Mucosa of descending colon (tissue), 3 donors: ENCODE measurements at regions not wholly inside any gene's neighbourhood (a gene's known extent, or its start where the extent isn't known, plus 50 kb on each side); places are given as distances from the start of the nearest gene placed in this dataset.

ENCODE experiments used
- ATAC-seq: fragments of 200-7000 bp; cut with Tn5 transposase; one replicate; pipeline ENCODE4 v1.9.1; 2020; ENCODE audit warnings: mild to moderate bottlenecking, moderate library complexity
- DNase-seq, 3 donors: peaks; one replicate each; pipeline ENCODE4 v3.0.0-alpha.2; 2020
- H3K36me3 ChIP-seq: fragments of 200-600 bp; one replicate; pipeline ENCODE4 v1.8.0; 2021; ENCODE audit warnings: low read depth, mild to moderate bottlenecking
- H3K4me1 ChIP-seq: fragments of 200-600 bp; one replicate; pipeline ENCODE4 v1.8.0; 2021; ENCODE audit warnings: low read depth, mild to moderate bottlenecking
- H3K4me3 ChIP-seq: fragments of 200-600 bp; one replicate; pipeline ENCODE4 v1.8.0; 2021; ENCODE audit warnings: mild to moderate bottlenecking
- H3K9me3 ChIP-seq: fragments of 200-600 bp; one replicate; pipeline ENCODE4 v1.8.0; 2021; ENCODE audit warnings: mild to moderate bottlenecking
- CTCF ChIP-seq: fragments of 200-600 bp; IDR thresholded peaks from one replicate; pipeline ENCODE4 v1.8.0; 2022; ENCODE audit warnings: antibody characterized with exemption, mild to moderate bottlenecking
- intact Hi-C, 2 donors: fragments of 100-400 bp; cut with DNase I in 1 of 2; cut with micrococcal nuclease in 1 of 2; formaldehyde crosslinking; loops; one replicate each; pipeline versions ENCODE4 v1.11.0 to v1.11.1; 2022; cut with DNase I, micrococcal nuclease
- donor health status: DM: no; HTN: no; CAD: no; lungs with moderate emphysema.
- donor health status: DM: no; HTN: no; CAD: no.
- donor health status: DM: no; HTN: yes; CAD: no.

DNA sequence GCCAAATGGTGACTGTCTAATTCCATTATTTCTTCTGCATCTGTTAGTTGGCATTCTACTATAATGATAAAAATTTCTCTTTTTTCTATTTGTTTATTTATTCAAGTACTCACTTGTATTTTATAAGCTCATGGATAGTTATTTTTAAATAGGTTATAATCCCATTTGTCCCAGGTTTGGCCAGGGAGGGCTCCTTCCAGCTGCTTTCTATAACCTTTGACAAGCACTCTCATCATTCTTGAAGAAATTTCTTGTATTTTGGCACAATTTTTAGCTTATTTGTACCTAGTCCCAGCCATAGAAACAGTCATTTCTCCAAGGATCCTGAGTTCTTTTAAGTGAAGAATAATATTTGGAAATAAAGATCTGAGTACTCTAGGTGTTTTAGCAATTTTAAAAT is 1038.6 kb upstream of the AGA start:
- no peak overlapping the region for H3K4me3 ChIP-seq
- intact Hi-C loops = no loop called here
- H3K36me3 ChIP-seq = no peaks in the 10 kb centered on the region
- DNase-seq (no peak), ATAC-seq (no peak)
- TF ChIP-seq CTCF = no peak
- no peaks in the 10 kb centered on the region for H3K9me3 ChIP-seq
- no peaks in the 10 kb centered on the region for H3K4me1 ChIP-seq

DNA sequence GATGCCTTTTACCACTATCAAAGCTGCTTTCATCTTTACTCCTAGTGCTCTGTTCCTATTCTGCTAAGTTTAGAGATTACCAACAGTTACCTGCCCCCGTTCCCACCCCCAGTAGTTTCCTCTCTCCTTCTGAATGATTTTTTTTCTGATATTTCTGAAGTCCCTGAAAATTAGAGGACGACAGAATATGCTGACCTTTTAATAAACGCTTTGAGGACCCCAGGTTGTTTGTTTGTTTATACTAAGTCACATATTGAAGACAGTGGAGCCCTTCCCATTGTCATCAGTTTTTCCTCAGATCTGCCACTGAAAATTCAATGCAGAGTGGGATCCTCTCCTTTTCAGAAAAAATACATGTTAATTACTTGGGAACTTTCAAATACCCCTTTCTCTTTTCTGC is 1039.3 kb upstream of the AGA start:
- H3K9me3 ChIP-seq = no peaks in the 10 kb centered on the region
- H3K4me3 ChIP-seq = no peak overlapping the region
- TF ChIP-seq CTCF = no peak
- ATAC-seq (no peak), DNase-seq (no peak)
- H3K4me1 ChIP-seq = no peaks in the 10 kb centered on the region
- H3K36me3 ChIP-seq = no peaks in the 10 kb centered on the region
- intact Hi-C loops = no loop called here

GRCh38 chr4:178523038-178523437 is 1080.8 kb upstream of the AGA start:
- Histone ChIP-seq H3K4me3 (no peak overlapping the region), H3K9me3 (no peaks in the 10 kb centered on the region), H3K36me3 (no peaks in the 10 kb centered on the region), H3K4me1 (no peaks in the 10 kb centered on the region)
- no peak for TF ChIP-seq CTCF
- ATAC-seq = no peak
- no peak for DNase-seq
- intact Hi-C loops = no loop called here

GRCh38 chr4:178535939-178536579 is 1093.8 kb upstream of the AGA start:
- DNase-seq (no peak), ATAC-seq (no peak)
- intact Hi-C loops = no loop called here
- no peak for TF ChIP-seq CTCF
- no peak overlapping the region for H3K4me3 ChIP-seq
- H3K36me3 ChIP-seq = no peaks in the 10 kb centered on the region
- no peaks in the 10 kb centered on the region for H3K4me1 ChIP-seq
- no peaks in the 10 kb centered on the region for H3K9me3 ChIP-seq

GRCh38 chr4:178553201-178553600 is 1111.0 kb upstream of the AGA start:
- no peaks in the 10 kb centered on the region for H3K4me1 ChIP-seq
- DNase-seq (no peak), ATAC-seq (no peak)
- no peak for TF ChIP-seq CTCF
- H3K9me3 ChIP-seq = no peaks in the 10 kb centered on the region
- no peaks in the 10 kb centered on the region for H3K36me3 ChIP-seq
- intact Hi-C loops = no loop called here
- no peak overlapping the region for H3K4me3 ChIP-seq

GRCh38 chr4:178554352-178554751 is 1112.1 kb upstream of the AGA start:
- intact Hi-C loops = no loop called here
- TF ChIP-seq CTCF = no peak
- ATAC-seq (no peak), DNase-seq (no peak)
- Histone ChIP-seq H3K4me1 (no peaks in the 10 kb centered on the region), H3K9me3 (no peaks in the 10 kb centered on the region), H3K4me3 (no peak overlapping the region), H3K36me3 (no peaks in the 10 kb centered on the region)
